Left lung (tissue), 4 donors: ENCODE measurements at regions not wholly inside any gene's neighbourhood (a gene's known extent, or its start where the extent isn't known, plus 50 kb on each side); places are given as distances from the start of the nearest gene placed in this dataset.

Source experiments
- ATAC-seq: fragments of 200-7000 bp; cut with Tn5 transposase; one replicate; pipeline ENCODE4 v1.9.1; 2020; ENCODE audit warnings: moderate library complexity
- DNase-seq, 4 donors: peaks; one replicate each; pipeline ENCODE4 v3.0.0-alpha.2; 2013 to 2020
- H3K27ac ChIP-seq, 2 donors: fragments of 200-600 bp; sonication (generic) in 1 of 2; one replicate each; pipeline versions ENCODE4 v1.5.0 to v1.8.0; 2020 to 2021
- H3K27me3 ChIP-seq, 2 donors: fragments of 200-600 bp; sonication (generic) in 1 of 2; one replicate each; pipeline versions ENCODE4 v1.5.0 to v1.8.0; 2020 to 2021
- H3K36me3 ChIP-seq, 2 donors: fragments of 200-600 bp; sonication (generic) in 1 of 2; one replicate each; pipeline versions ENCODE4 v1.5.0 to v1.8.0; 2020 to 2021
- H3K4me1 ChIP-seq, 2 donors: fragments of 200-600 bp; one replicate each; pipeline ENCODE4 v1.8.0; 2021
- H3K4me3 ChIP-seq, 2 donors: fragments of 200-600 bp; sonication (generic) in 1 of 2; one replicate each; pipeline versions ENCODE4 v1.5.0 to v1.8.0; 2020 to 2021; ENCODE audit warnings: mild to moderate bottlenecking in 1 of 2
- H3K9me3 ChIP-seq, 2 donors: fragments of 200-600 bp; sonication (generic) in 1 of 2; one replicate each; pipeline versions ENCODE4 v1.5.0 to v1.8.0; 2020 to 2021
- intact Hi-C, 2 donors: fragments of 100-400 bp; cut with DNase I; formaldehyde crosslinking; loops; one replicate each; pipeline versions ENCODE4 v1.11.2 to v1.14.2; 2022
- TF ChIP-seq, protein P1 (sequence below), 2 donors: fragments of 200-600 bp; sonication (generic) in 1 of 2; IDR thresholded peaks; one replicate each; pipeline versions ENCODE4 v1.5.0 to v1.8.0; 2021; ENCODE audit warnings: antibody characterized with exemption in 2 of 2
- donor health status: DM: no; HTN: yes; CAD: no.
- donor health status: DM: no; HTN: no; CAD: no.

GRCh38 chr12:71060426-71060825, 97.4 kb downstream of the TSPAN8 start:
- H3K27ac ChIP-seq: no peak overlapping the region
- H3K9me3 ChIP-seq: peaks cover 0 to 4% of the 10 kb centered on the region in 2 donors
- H3K27me3 ChIP-seq: no peaks in the 10 kb centered on the region
- TF ChIP-seq, protein P1, sequence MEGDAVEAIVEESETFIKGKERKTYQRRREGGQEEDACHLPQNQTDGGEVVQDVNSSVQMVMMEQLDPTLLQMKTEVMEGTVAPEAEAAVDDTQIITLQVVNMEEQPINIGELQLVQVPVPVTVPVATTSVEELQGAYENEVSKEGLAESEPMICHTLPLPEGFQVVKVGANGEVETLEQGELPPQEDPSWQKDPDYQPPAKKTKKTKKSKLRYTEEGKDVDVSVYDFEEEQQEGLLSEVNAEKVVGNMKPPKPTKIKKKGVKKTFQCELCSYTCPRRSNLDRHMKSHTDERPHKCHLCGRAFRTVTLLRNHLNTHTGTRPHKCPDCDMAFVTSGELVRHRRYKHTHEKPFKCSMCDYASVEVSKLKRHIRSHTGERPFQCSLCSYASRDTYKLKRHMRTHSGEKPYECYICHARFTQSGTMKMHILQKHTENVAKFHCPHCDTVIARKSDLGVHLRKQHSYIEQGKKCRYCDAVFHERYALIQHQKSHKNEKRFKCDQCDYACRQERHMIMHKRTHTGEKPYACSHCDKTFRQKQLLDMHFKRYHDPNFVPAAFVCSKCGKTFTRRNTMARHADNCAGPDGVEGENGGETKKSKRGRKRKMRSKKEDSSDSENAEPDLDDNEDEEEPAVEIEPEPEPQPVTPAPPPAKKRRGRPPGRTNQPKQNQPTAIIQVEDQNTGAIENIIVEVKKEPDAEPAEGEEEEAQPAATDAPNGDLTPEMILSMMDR (IDR thresholded peaks at IDR 0.05): no peak
- H3K36me3 ChIP-seq: no peaks in the 10 kb centered on the region
- no peaks in the 10 kb centered on the region for H3K4me1 ChIP-seq
- intact Hi-C loops: no loop called here
- ATAC-seq (no peak), DNase-seq (no peak)
- no peak overlapping the region for H3K4me3 ChIP-seq

DNA sequence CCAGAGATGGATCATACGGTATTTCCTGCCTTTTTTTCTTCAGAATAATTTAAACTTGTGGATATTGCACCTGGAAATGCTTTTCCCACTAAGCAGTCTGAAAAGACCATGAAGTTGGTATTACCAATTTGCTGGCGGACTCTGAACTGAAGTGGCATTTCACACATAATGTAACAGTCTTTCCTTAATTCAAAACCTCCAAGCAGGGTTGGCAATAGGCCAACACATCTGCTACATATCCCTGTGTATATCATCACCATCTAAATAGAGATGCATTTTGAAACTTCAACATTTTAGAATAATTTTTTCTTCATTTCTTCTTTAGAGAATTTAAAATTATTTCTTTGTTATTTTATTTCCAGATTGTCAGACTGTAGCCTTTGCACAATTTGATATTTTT, 100.5 kb downstream of the TSPAN8 start:
- ATAC-seq (no peak), DNase-seq (peak in 1 of 4 donors; percentile 62)
- TF ChIP-seq, protein P1 (IDR thresholded peaks at IDR 0.05): no peak
- no peaks in the 10 kb centered on the region for H3K36me3 ChIP-seq
- H3K27me3 ChIP-seq: no peaks in the 10 kb centered on the region
- no peaks in the 10 kb centered on the region for H3K4me1 ChIP-seq
- no peak overlapping the region for H3K4me3 ChIP-seq
- H3K9me3 ChIP-seq: peaks cover 0 to 4% of the 10 kb centered on the region in 2 donors
- intact Hi-C loops: no loop called here
- H3K27ac ChIP-seq: no peak overlapping the region

GRCh38 chr12:71054551-71054950, 103.2 kb downstream of the TSPAN8 start:
- Histone ChIP-seq H3K4me3 (no peak overlapping the region), H3K27me3 (no peaks in the 10 kb centered on the region), H3K27ac (no peak overlapping the region), H3K9me3 (peaks cover 0 to 4% of the 10 kb centered on the region in 2 donors), H3K36me3 (no peaks in the 10 kb centered on the region), H3K4me1 (no peaks in the 10 kb centered on the region)
- ATAC-seq: no peak
- DNase-seq: no peak
- intact Hi-C loops: no loop called here
- TF ChIP-seq, protein P1 (IDR thresholded peaks at IDR 0.05): no peak

DNA sequence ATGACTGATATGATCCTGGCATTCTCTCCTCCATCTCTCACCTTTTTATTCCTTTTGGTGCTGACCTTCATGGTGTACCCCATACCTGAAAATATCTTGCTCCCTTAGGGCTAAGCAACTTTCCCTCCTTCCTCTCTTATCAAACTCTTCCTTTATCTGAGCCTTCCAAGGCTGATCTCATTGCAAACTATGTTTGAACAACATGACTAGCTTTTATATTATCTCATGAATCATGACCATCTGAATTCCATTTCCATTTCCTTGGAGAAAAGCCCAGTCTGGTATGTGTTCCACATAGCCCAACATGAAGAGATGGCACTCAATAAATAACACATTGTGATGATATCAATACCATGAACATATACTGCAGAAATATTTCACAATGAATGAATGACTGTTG, 111.6 kb downstream of the TSPAN8 start:
- no peak for ATAC-seq
- intact Hi-C loops: no loop called here
- H3K4me1 ChIP-seq: no peaks in the 10 kb centered on the region
- H3K9me3 ChIP-seq: no peaks in the 10 kb centered on the region
- peak overlapping the region; percentile 27 to 46 for H3K27ac ChIP-seq
- no peak overlapping the region for H3K4me3 ChIP-seq
- H3K27me3 ChIP-seq: no peaks in the 10 kb centered on the region
- no peaks in the 10 kb centered on the region for H3K36me3 ChIP-seq
- TF ChIP-seq, protein P1 (IDR thresholded peaks at IDR 0.05): no peak
- no peak for DNase-seq

DNA sequence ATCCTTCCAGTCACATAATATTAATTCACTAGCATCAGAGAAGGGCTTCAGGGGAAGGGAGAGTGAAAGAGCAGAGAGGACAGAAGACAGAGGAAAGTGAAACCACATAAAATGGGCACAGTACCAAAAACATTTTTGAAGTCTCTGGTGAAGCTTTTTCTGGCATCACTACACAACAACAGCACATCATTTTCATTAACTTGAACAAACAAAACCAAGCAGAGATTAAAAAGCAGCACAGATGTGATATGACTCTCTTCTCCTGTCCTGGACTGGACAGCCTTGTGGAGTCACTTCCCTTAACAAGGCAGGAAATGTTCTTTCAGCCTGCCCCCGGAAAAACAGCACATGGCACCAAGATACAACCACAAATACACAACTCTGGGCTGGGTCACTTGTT, 112.0 kb downstream of the TSPAN8 start:
- Histone ChIP-seq H3K4me1 (no peaks in the 10 kb centered on the region), H3K27me3 (no peaks in the 10 kb centered on the region), H3K27ac (peak overlapping the region; percentile 27 to 46), H3K36me3 (no peaks in the 10 kb centered on the region), H3K4me3 (no peak overlapping the region), H3K9me3 (no peaks in the 10 kb centered on the region)
- ATAC-seq (peak; percentile 57), DNase-seq (peak in 2 of 4 donors; percentile 76 to 87)
- TF ChIP-seq, protein P1 (IDR thresholded peaks at IDR 0.05): no peak
- intact Hi-C loops: no loop called here
